ENCODE measurements at regions not wholly inside any gene's neighbourhood (a gene's known extent, or its start where the extent isn't known, plus 50 kb on each side); places are given as distances from the start of the nearest gene placed in this dataset.

- Mint-ChIP-seq H3K4me3 (no peak overlapping the region), H3K9me3 (peaks cover 2 to 17% (median 4%) of the 10 kb centered on the region in 7 donors), H3K4me1 (no peaks in the 10 kb centered on the region), H3K36me3 (no peaks in the 10 kb centered on the region), H3K27me3 (ENCODE audit: low read depth in 3 of 3) (no peaks in the 10 kb centered on the region), H3K27ac (no peak overlapping the region)
- no peak for TF ChIP-seq CTCF (IDR thresholded peaks at IDR 0.05)
- Histone ChIP-seq H3K79me2 (ENCODE audit: insufficient read depth, low read length) (no peaks in the 10 kb centered on the region), H3K4me3 (replicated peaks in 1 of 3; ENCODE audit: low read depth in 2 of 3, low read length in 3 of 3) (no peak overlapping the region), H2AFZ (ENCODE audit: insufficient read depth, low read depth, low read length, poor library complexity, severe bottlenecking) (no peak overlapping the region), H3K27ac (ENCODE audit: low read depth in 1 of 2, low read length in 2 of 2) (no peak overlapping the region), H3K4me2 (replicated peaks; ENCODE audit: extremely low read depth, low read length, poor library complexity, severe bottlenecking) (no peak overlapping the region), H3K4me1 (ENCODE audit: control insufficient read depth in 1 of 2, insufficient read depth in 2 of 2, low read length in 2 of 2) (no peaks in the 10 kb centered on the region), H3K9ac (ENCODE audit: insufficient read depth, low read length, poor library complexity, severe bottlenecking) (no peak overlapping the region), H3K9me3 (replicated peaks in 1 of 2; ENCODE audit: control insufficient read depth in 1 of 2, insufficient read depth in 1 of 2, low read length in 2 of 2) (peaks cover 10 to 14% of the 10 kb centered on the region in 2 donors), H4K20me1 (ENCODE audit: insufficient read depth, low read length) (no peaks in the 10 kb centered on the region), H3K36me3 (replicated peaks in 1 of 2; ENCODE audit: control insufficient read depth in 1 of 2, insufficient read depth in 2 of 2, low read length in 2 of 2) (no peaks in the 10 kb centered on the region), H3K27me3 (ENCODE audit: control insufficient read depth in 2 of 2, insufficient read depth in 2 of 2, low read length in 2 of 2) (no peaks in the 10 kb centered on the region)
- 93% methylated on average over 3 of the region's 4 CpGs for WGBS (ENCODE audit: insufficient coverage)
- intact Hi-C loops (cut with micrococcal nuclease): no loop called here
- DNase-seq: no peak
Observed at GRCh38 chr3:21273259-21274025, 477.6 kb downstream of the ZNF385D start.

- no peak overlapping the region for H3K4me3 Mint-ChIP-seq
- Histone ChIP-seq H4K20me1 (ENCODE audit: insufficient read depth, low read length) (no peaks in the 10 kb centered on the region), H2AFZ (ENCODE audit: insufficient read depth, low read depth, low read length, poor library complexity, severe bottlenecking) (no peak overlapping the region), H3K9ac (ENCODE audit: insufficient read depth, low read length, poor library complexity, severe bottlenecking) (no peak overlapping the region), H3K27ac (ENCODE audit: low read depth in 1 of 2, low read length in 2 of 2) (no peak overlapping the region), H3K4me1 (ENCODE audit: control insufficient read depth in 1 of 2, insufficient read depth in 2 of 2, low read length in 2 of 2) (no peaks in the 10 kb centered on the region), H3K9me3 (replicated peaks in 1 of 2; ENCODE audit: control insufficient read depth in 1 of 2, insufficient read depth in 1 of 2, low read length in 2 of 2) (peaks cover 10 to 14% of the 10 kb centered on the region in 2 donors), H3K79me2 (ENCODE audit: insufficient read depth, low read length) (no peaks in the 10 kb centered on the region), H3K4me2 (replicated peaks; ENCODE audit: extremely low read depth, low read length, poor library complexity, severe bottlenecking) (no peak overlapping the region), H3K36me3 (replicated peaks in 1 of 2; ENCODE audit: control insufficient read depth in 1 of 2, insufficient read depth in 2 of 2, low read length in 2 of 2) (no peaks in the 10 kb centered on the region), H3K27me3 (ENCODE audit: control insufficient read depth in 2 of 2, insufficient read depth in 2 of 2, low read length in 2 of 2) (no peaks in the 10 kb centered on the region), H3K4me3 (replicated peaks in 1 of 3; ENCODE audit: low read depth in 2 of 3, low read length in 3 of 3) (no peak overlapping the region)
- no peak for TF ChIP-seq CTCF (IDR thresholded peaks at IDR 0.05)
- intact Hi-C loops (cut with micrococcal nuclease): no loop called here
- H3K9me3 Mint-ChIP-seq: peaks cover 2 to 17% (median 6%) of the 10 kb centered on the region in 7 donors
- no peaks in the 10 kb centered on the region for H3K27me3 Mint-ChIP-seq (ENCODE audit: low read depth in 3 of 3)
- no peaks in the 10 kb centered on the region for H3K4me1 Mint-ChIP-seq
- H3K27ac Mint-ChIP-seq: no peak overlapping the region
- H3K36me3 Mint-ChIP-seq: no peaks in the 10 kb centered on the region
- 94% methylated on average over 19 of the region's 19 CpGs for WGBS (ENCODE audit: insufficient coverage)
- no peak for DNase-seq
Observed at GRCh38 chr3:21271606-21272016, 479.4 kb downstream of the ZNF385D start.

Data from CD14-positive monocyte (primary cell).